HepG2 (cell line): ENCODE measurements at regions not wholly inside any gene's neighbourhood (a gene's known extent, or its start where the extent isn't known, plus 50 kb on each side); places are given as distances from the start of the nearest gene placed in this dataset.

Experiments used
- ATAC-seq: fragments of 200-7000 bp; cut with Tn5 transposase; 3 replicates; pipeline ENCODE4 v1.9.1; 2020; ENCODE audit warnings: mild to moderate bottlenecking, moderate library complexity
- BruUV-seq: library from RNA; stranded (reverse); fragments of 400-500 nt; replicated peaks from 2 replicates; lab custom pipeline; 2021; lab: Mats Ljungman, UMichigan
- CTCF ChIA-PET: fragments of 300-600 bp; formaldehyde crosslinking; extraction: SDS; loops from one replicate; lab custom pipeline; 2021; ENCODE audit warnings: low total read pairs, inconsistent platforms, low intra/inter-chr PET ratio; lab: Yijun Ruan, JAX
- POLR2A ChIA-PET: fragments of 350-600 bp; sonication (Branson Sonifier 250); formaldehyde crosslinking; loops from one replicate; lab custom pipeline; 2020; ENCODE audit warnings: antibody characterized with exemption, inconsistent platforms; lab: Yijun Ruan, JAX
- DNase-seq: peaks from one replicate; pipeline ENCODE4 v3.0.0-alpha.2; 2015; ENCODE audit warnings: low spot score
- FAIRE-seq: peaks from 3 replicates; lab custom pipeline; 2011; peaks lifted over from hg19 to GRCh38; lab: Jason Lieb, UNC
- H2AFZ ChIP-seq: one replicate; pipeline ENCODE4 v1.6.1; 2011; ENCODE audit warnings: low read length, inconsistent platforms
- H3K27ac ChIP-seq: fragments of 300-600 bp; 3 replicates; pipeline ENCODE4 v1.8.0; 2011; ENCODE audit warnings: mixed run types, mild to moderate bottlenecking, mixed read lengths, low read length, inconsistent platforms; ENCODE audit not compliant: insufficient read depth; ENCODE audit errors: extremely low read length
- H3K27me3 ChIP-seq, 2 experiments: fragments of 200-600 bp in 1 of 2; 2 replicates in 1 of 2; 3 replicates in 1 of 2; pipeline versions ENCODE4 v1.6.0 to v1.8.0; 2011; ENCODE audit warnings: low read length in 2 of 2, mild to moderate bottlenecking in 2 of 2, moderate library complexity in 2 of 2, inconsistent platforms in 1 of 2; ENCODE audit not compliant: insufficient read depth in 2 of 2, control insufficient read depth in 1 of 2
- H3K36me3 ChIP-seq, 2 experiments: fragments of 200-600 bp in 1 of 2; replicated peaks in 1 of 2; 2 replicates in 1 of 2; 3 replicates in 1 of 2; pipeline versions ENCODE4 v1.5.1 to v1.8.0; 2011; ENCODE audit warnings: low read length in 2 of 2, inconsistent platforms in 1 of 2; ENCODE audit not compliant: insufficient read depth in 2 of 2, control insufficient read depth in 1 of 2
- H3K4me1 ChIP-seq: 2 replicates; pipeline ENCODE4 v1.5.1; 2012; ENCODE audit warnings: low read length, inconsistent platforms; ENCODE audit not compliant: insufficient read depth
- H3K4me2 ChIP-seq: 2 replicates; pipeline ENCODE4 v1.6.0; 2011; ENCODE audit warnings: low read depth, low read length, inconsistent platforms
- H3K4me3 ChIP-seq, 3 experiments: fragments of 200-600 bp in 1 of 3; sonication (generic), shearing (Covaris generic) in 1 of 3; replicated peaks in 1 of 3; 2 replicates each; pipeline ENCODE4 v1.5.1; 2011 to 2016; ENCODE audit warnings: low read length in 3 of 3, inconsistent platforms in 2 of 3, low read depth in 2 of 3, mild to moderate bottlenecking in 2 of 3, control low read depth in 1 of 3, mixed read lengths in 1 of 3; ENCODE audit not compliant: insufficient read depth in 1 of 3
- H3K79me2 ChIP-seq: one replicate; pipeline ENCODE4 v1.6.1; 2011; ENCODE audit warnings: low read length, inconsistent platforms; ENCODE audit not compliant: insufficient read depth
- H3K9ac ChIP-seq: 2 replicates; pipeline ENCODE4 v1.6.0; 2011; ENCODE audit warnings: mild to moderate bottlenecking, low read depth, low read length, inconsistent platforms; ENCODE audit not compliant: insufficient read depth
- H3K9me3 ChIP-seq: 2 replicates; pipeline ENCODE4 v1.5.1; 2012; ENCODE audit warnings: mild to moderate bottlenecking, low read length
- H4K20me1 ChIP-seq: 2 replicates; pipeline ENCODE4 v1.6.0; 2011; ENCODE audit warnings: inconsistent platforms, mild to moderate bottlenecking, low read length, moderate library complexity; ENCODE audit not compliant: insufficient read depth
- FOXA1 ChIP-seq, 2 experiments: fragments of 450-650 bp in 1 of 2; sonication (generic) in 1 of 2; formaldehyde crosslinking in 1 of 2; IDR thresholded peaks; 2 replicates each; pipeline versions ENCODE4 v1.4.0 to v1.6.1; 2016 to 2020; ENCODE audit warnings: missing genetic modification reagents in 1 of 2
- HMG20B ChIP-seq: conservative IDR thresholded peaks from 2 replicates; pipeline ENCODE4 v1.6.1; 2016; ENCODE audit warnings: missing genetic modification reagents, missing compliant biosample characterization
- NR1H2 ChIP-seq: sonication (generic); formaldehyde crosslinking; IDR thresholded peaks from 2 replicates; pipeline ENCODE4 v1.8.1; 2022; ENCODE audit warnings: low read depth, missing genetic modification reagents, borderline replicate concordance
- PCBP1 ChIP-seq: fragments of 200-400 bp; formaldehyde crosslinking; IDR thresholded peaks from 2 replicates; pipeline ENCODE4 v1.6.1; 2017; ENCODE audit warnings: mild to moderate bottlenecking, low read depth, low read length, borderline replicate concordance
- POLR2A ChIP-seq, 2 experiments: IDR thresholded peaks; 2 replicates each; pipeline ENCODE4 v1.6.1; 2011; ENCODE audit warnings: low read depth in 2 of 2, low read length in 2 of 2, mild to moderate bottlenecking in 1 of 2, moderate library complexity in 1 of 2; ENCODE audit not compliant: insufficient read depth in 1 of 2
- RCOR2 ChIP-seq: IDR thresholded peaks from 2 replicates; pipeline ENCODE4 v1.6.1; 2016; ENCODE audit warnings: missing biosample characterization, missing genetic modification reagents
- TCF7L2 ChIP-seq: IDR thresholded peaks from 2 replicates; pipeline ENCODE4 v1.6.1; 2011; ENCODE audit warnings: mild to moderate bottlenecking, low read depth, low read length, moderate library complexity
- TGIF2 ChIP-seq: IDR thresholded peaks from 2 replicates; pipeline ENCODE4 v1.6.1; 2016; ENCODE audit warnings: control low read depth, missing compliant biosample characterization
- TOE1 ChIP-seq: sonication (generic); formaldehyde crosslinking; IDR thresholded peaks from 2 replicates; pipeline ENCODE4 v1.4.0; 2020; ENCODE audit warnings: mild to moderate bottlenecking, missing genetic modification reagents
- U2AF2 ChIP-seq: fragments of 200-400 bp; formaldehyde crosslinking; IDR thresholded peaks from 2 replicates; pipeline ENCODE4 v1.6.1; 2017; ENCODE audit warnings: low read depth, mild to moderate bottlenecking, low read length
- ZIK1 ChIP-seq: sonication (generic); formaldehyde crosslinking; IDR thresholded peaks from 2 replicates; pipeline ENCODE4 v1.5.0; 2020; ENCODE audit warnings: mild to moderate bottlenecking, low read depth, missing genetic modification reagents, borderline replicate concordance
- ZNF138 ChIP-seq: sonication (generic); formaldehyde crosslinking; IDR thresholded peaks from 2 replicates; pipeline ENCODE4 v1.5.0; 2020; ENCODE audit warnings: mild to moderate bottlenecking, low read depth, missing genetic modification reagents
- ZNF382 ChIP-seq: sonication (generic); formaldehyde crosslinking; IDR thresholded peaks from 2 replicates; pipeline ENCODE4 v1.5.0; 2020; ENCODE audit warnings: missing genetic modification reagents, mild to moderate bottlenecking, borderline replicate concordance
- ZNF430 ChIP-seq: sonication (generic); formaldehyde crosslinking; IDR thresholded peaks from 2 replicates; pipeline ENCODE4 v1.9.0; 2021; ENCODE audit warnings: mild to moderate bottlenecking, missing genetic modification reagents
- ZNF761 ChIP-seq: sonication (generic); formaldehyde crosslinking; conservative IDR thresholded peaks from 2 replicates; pipeline ENCODE4 v1.4.0; 2020; ENCODE audit warnings: mild to moderate bottlenecking, missing genetic modification reagents
- ZNF781 ChIP-seq: sonication (generic); formaldehyde crosslinking; IDR thresholded peaks from 2 replicates; pipeline ENCODE4 v1.5.1; 2020; ENCODE audit warnings: borderline replicate concordance, mild to moderate bottlenecking, missing genetic modification reagents; ENCODE audit errors: not compliant biosample characterization
- WGBS: methylation state at CpG from one replicate; pipeline ENCODE4 v1.1.6; 2017; ENCODE audit warnings: low lambda C conversion rate; 5-methylcytosine and 5-hydroxymethylcytosine counted together
- in situ Hi-C: cut with HindIII; loops from 2 replicates; pipeline ENCODE4 v1.10.0; 2017; ENCODE audit warnings: low pct_unique_long_range_greater_than_20kb; ENCODE audit not compliant: extremely low pct_ligation_motif_present
- intact Hi-C: fragments of 100-400 bp; cut with micrococcal nuclease; formaldehyde crosslinking; loops from one replicate; pipeline ENCODE4 v1.10.0; 2022; ENCODE audit not compliant: unreplicated experiment
- TF ChIP-seq, protein P1 (sequence below), 2 experiments: sonication (generic) in 1 of 2; formaldehyde crosslinking in 1 of 2; IDR thresholded peaks; 2 replicates each; pipeline versions ENCODE4 v1.5.1 to v1.6.1; 2011 to 2020; ENCODE audit warnings: borderline replicate concordance in 1 of 2, low read depth in 1 of 2, low read length in 1 of 2, mild to moderate bottlenecking in 1 of 2, missing genetic modification reagents in 1 of 2, moderate library complexity in 1 of 2
- TF ChIP-seq, protein P2 (sequence below): sonication (generic); formaldehyde crosslinking; IDR thresholded peaks from 2 replicates; pipeline ENCODE4 v1.4.0; 2020; ENCODE audit warnings: missing genetic modification reagents, mild to moderate bottlenecking, borderline replicate concordance

DNA sequence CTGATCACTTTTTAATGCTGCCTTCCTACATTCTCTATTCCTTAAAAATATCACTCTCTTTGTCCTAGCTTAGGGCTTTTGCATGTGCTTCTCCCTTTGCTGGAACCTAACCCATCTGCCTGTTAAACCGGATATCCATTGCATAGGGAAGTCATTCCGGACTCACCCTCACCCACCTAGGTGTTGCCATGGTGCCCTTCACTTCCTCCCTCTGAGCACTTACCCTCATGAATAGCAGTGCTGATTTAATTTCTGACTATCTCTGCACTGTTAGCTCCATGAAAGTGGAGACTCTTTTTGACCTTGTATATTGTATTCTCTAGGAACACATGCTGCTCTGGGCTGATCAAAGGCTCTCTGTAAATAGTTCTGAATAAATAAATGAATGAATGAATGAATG, 401.9 kb downstream of the PCDH20 start:
- WGBS = 2% methylated on average over 2 of the region's 2 CpGs
- no peak for TF ChIP-seq HMG20B
- TF ChIP-seq FOXA1 (IDR thresholded peaks at IDR 0.05) = no peak
- no peak for TF ChIP-seq FOXA1 (CRISPR knock-in tag; IDR thresholded peaks at IDR 0.05)
- no peak for TF ChIP-seq NR1H2
- TF ChIP-seq RCOR2 (CRISPR knock-in tag) = no peak
- TF ChIP-seq ZNF781 (CRISPR knock-in tag) = no peak
- in situ Hi-C loops = no loop called here

DNA sequence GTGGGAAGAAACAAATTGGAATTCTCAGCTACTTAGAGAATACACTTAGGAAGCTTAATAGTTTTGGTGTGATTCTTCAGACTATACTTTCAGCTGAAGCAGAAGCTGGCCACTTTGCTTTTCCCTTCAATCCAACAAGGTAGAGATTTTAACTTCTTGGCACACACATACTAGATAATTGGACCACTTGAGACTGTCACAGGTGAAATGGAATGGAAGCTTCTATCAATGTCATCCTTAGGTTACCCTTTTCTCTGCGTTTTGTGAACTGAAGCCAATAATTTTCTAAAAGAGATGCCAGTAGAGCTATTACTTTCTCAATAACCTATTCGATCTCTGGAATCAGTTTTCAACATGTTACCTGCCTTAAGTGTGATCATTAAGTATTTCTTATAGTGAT, 405.3 kb downstream of the PCDH20 start:
- no peak for DNase-seq
- Histone ChIP-seq H3K9ac (no peak overlapping the region), H3K9me3 (peaks cover 38% of the 10 kb centered on the region), H3K36me3 (no peaks in the 10 kb centered on the region), H3K4me2 (no peak overlapping the region), H3K4me1 (no peaks in the 10 kb centered on the region), H3K27ac (no peak overlapping the region), H3K79me2 (no peaks in the 10 kb centered on the region), H4K20me1 (no peaks in the 10 kb centered on the region), H2AFZ (no peak overlapping the region), H3K27me3 (no peaks in the 10 kb centered on the region), H3K4me3 (no peak overlapping the region)
- CTCF ChIA-PET = no interaction called here
- POLR2A ChIA-PET = no interaction called here
- FAIRE-seq = no peak
- ATAC-seq = no peak
- 3% methylated on average over 2 of the region's 2 CpGs for WGBS
- intact Hi-C loops = no loop called here
- no TSS peak for BruUV-seq
- in situ Hi-C loops = no loop called here
- TF ChIP-seq ZNF761 (CRISPR knock-in tag) (no peak), TCF7L2 (no peak), PCBP1 (no peak), ZNF138 (CRISPR knock-in tag) (no peak), POLR2A (IDR thresholded peaks at IDR 0.05; ENCODE audit: insufficient read depth in 1 of 2, low read depth in 2 of 2, low read length in 2 of 2) (no peak), TGIF2 (CRISPR knock-in tag) (no peak), TOE1 (CRISPR knock-in tag) (no peak), U2AF2 (no peak), ZIK1 (no peak), ZNF430 (CRISPR knock-in tag) (no peak), ZNF382 (CRISPR knock-in tag) (no peak)
- TF ChIP-seq, protein P1, sequence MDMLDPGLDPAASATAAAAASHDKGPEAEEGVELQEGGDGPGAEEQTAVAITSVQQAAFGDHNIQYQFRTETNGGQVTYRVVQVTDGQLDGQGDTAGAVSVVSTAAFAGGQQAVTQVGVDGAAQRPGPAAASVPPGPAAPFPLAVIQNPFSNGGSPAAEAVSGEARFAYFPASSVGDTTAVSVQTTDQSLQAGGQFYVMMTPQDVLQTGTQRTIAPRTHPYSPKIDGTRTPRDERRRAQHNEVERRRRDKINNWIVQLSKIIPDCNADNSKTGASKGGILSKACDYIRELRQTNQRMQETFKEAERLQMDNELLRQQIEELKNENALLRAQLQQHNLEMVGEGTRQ (IDR thresholded peaks at IDR 0.05; ENCODE audit: low read depth, low read length) = no peak
- TF ChIP-seq, protein P1 (CRISPR knock-in tag; IDR thresholded peaks at IDR 0.05; ENCODE audit: borderline replicate concordance) = no peak
- TF ChIP-seq, protein P2, sequence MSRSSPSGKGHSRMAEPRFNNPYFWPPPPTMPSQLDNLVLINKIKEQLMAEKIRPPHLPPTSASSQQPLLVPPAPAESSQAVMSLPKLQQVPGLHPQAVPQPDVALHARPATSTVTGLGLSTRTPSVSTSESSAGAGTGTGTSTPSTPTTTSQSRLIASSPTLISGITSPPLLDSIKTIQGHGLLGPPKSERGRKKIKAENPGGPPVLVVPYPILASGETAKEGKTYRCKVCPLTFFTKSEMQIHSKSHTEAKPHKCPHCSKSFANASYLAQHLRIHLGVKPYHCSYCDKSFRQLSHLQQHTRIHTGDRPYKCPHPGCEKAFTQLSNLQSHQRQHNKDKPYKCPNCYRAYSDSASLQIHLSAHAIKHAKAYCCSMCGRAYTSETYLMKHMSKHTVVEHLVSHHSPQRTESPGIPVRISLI (CRISPR knock-in tag) = no peak

More for the DNA sequence above, 401.9 kb downstream of the PCDH20 start:
- Histone ChIP-seq H3K27me3 (no peaks in the 10 kb centered on the region; a peak in 1 of 5 replicates), H3K36me3 (no peaks in the 10 kb centered on the region), H4K20me1 (no peaks in the 10 kb centered on the region), H3K4me1 (no peaks in the 10 kb centered on the region), H3K27ac (no peak overlapping the region), H3K79me2 (no peaks in the 10 kb centered on the region), H3K4me3 (no peak overlapping the region), H3K9me3 (peaks cover 4% of the 10 kb centered on the region), H2AFZ (no peak overlapping the region), H3K9ac (no peak overlapping the region), H3K4me2 (no peak overlapping the region)
- ChIA-PET CTCF (no interaction called here), POLR2A (no interaction called here)
- no TSS peak for BruUV-seq
- no peak for FAIRE-seq
- no peak for ATAC-seq
- no peak for DNase-seq
- intact Hi-C loops = no loop called here
